Gastroesophageal sphincter (tissue), 4 donors: ENCODE measurements at regions not wholly inside any gene's neighbourhood (a gene's known extent, or its start where the extent isn't known, plus 50 kb on each side); places are given as distances from the start of the nearest gene placed in this dataset.

Experiments used
- ATAC-seq: fragments of 150-250 bp; one replicate; pipeline ENCODE4 v1.9.1; 2016; ENCODE audit warnings: mild to moderate bottlenecking, moderate library complexity
- H3K27ac ChIP-seq, 4 donors: fragments of 200-600 bp; sonication (generic) in 3 of 4; 1 replicate in 3 of 4; 2 replicates in 1 of 4; pipeline ENCODE4 v1.5.1; 2016 to 2019
- H3K27me3 ChIP-seq: fragments of 200-600 bp; sonication (generic); one replicate; pipeline ENCODE4 v1.5.1; 2019
- H3K36me3 ChIP-seq, 2 donors: fragments of 200-600 bp; sonication (generic); one replicate each; pipeline ENCODE4 v1.5.1; 2019; ENCODE audit warnings: control low read depth in 1 of 2
- H3K4me1 ChIP-seq, 3 donors: fragments of 200-600 bp; sonication (generic); 1 replicate in 2 of 3; 2 replicates in 1 of 3; pipeline ENCODE4 v1.5.1; 2016 to 2019; ENCODE audit warnings: control low read depth in 2 of 3
- H3K4me3 ChIP-seq, 2 donors: fragments of 200-600 bp; sonication (generic); one replicate each; pipeline ENCODE4 v1.5.1; 2019; ENCODE audit warnings: mild to moderate bottlenecking in 1 of 2, moderate library complexity in 1 of 2
- H3K9me3 ChIP-seq, 3 donors: fragments of 200-600 bp; sonication (generic); one replicate each; pipeline ENCODE4 v1.5.1; 2017 to 2019; ENCODE audit warnings: control low read depth in 2 of 3
- EP300 ChIP-seq: sonication (generic); formaldehyde crosslinking; IDR thresholded peaks from one replicate; pipeline ENCODE4 v1.6.1; 2017; ENCODE audit warnings: antibody characterized with exemption, mild to moderate bottlenecking
- POLR2A ChIP-seq, 2 donors: fragments of 450-650 bp; IDR thresholded peaks; one replicate each; pipeline ENCODE4 v1.6.1; 2017; ENCODE audit warnings: antibody characterized with exemption in 2 of 2, mild to moderate bottlenecking in 2 of 2, moderate library complexity in 1 of 2
- POLR2AphosphoS5 ChIP-seq: sonication (generic); formaldehyde crosslinking; IDR thresholded peaks from one replicate; pipeline ENCODE4 v1.6.1; 2017; ENCODE audit warnings: antibody characterized with exemption
- WGBS, 2 donors: methylation state at CpG; one replicate each; pipeline ENCODE4 v1.1.5; 2018; ENCODE audit warnings: low coverage in 1 of 2; 5-methylcytosine and 5-hydroxymethylcytosine counted together
- TF ChIP-seq, protein P1 (sequence below), 4 experiments: fragments of 200-600 bp in 2 of 4; fragments of 450-650 bp in 2 of 4; sonication (generic) in 1 of 4; IDR thresholded peaks; one replicate each; pipeline ENCODE4 v1.5.1; 2017 to 2019; ENCODE audit warnings: antibody characterized with exemption in 4 of 4, mild to moderate bottlenecking in 2 of 4, moderate library complexity in 2 of 4

GRCh38 chr20:61131944-61132343 is 120.1 kb upstream of the CDH4 start:
- no peak for ATAC-seq
- TF ChIP-seq, protein P1, sequence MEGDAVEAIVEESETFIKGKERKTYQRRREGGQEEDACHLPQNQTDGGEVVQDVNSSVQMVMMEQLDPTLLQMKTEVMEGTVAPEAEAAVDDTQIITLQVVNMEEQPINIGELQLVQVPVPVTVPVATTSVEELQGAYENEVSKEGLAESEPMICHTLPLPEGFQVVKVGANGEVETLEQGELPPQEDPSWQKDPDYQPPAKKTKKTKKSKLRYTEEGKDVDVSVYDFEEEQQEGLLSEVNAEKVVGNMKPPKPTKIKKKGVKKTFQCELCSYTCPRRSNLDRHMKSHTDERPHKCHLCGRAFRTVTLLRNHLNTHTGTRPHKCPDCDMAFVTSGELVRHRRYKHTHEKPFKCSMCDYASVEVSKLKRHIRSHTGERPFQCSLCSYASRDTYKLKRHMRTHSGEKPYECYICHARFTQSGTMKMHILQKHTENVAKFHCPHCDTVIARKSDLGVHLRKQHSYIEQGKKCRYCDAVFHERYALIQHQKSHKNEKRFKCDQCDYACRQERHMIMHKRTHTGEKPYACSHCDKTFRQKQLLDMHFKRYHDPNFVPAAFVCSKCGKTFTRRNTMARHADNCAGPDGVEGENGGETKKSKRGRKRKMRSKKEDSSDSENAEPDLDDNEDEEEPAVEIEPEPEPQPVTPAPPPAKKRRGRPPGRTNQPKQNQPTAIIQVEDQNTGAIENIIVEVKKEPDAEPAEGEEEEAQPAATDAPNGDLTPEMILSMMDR (IDR thresholded peaks at IDR 0.05): no peak
- TF ChIP-seq EP300: no peak
- no peak for TF ChIP-seq POLR2A (IDR thresholded peaks at IDR 0.05)
- TF ChIP-seq POLR2AphosphoS5: no peak
- H3K4me3 ChIP-seq: no peak overlapping the region
- H3K9me3 ChIP-seq: no peaks in the 10 kb centered on the region
- H3K4me1 ChIP-seq: peaks cover 0 to 8% (median 0%) of the 10 kb centered on the region in 3 donors
- no peaks in the 10 kb centered on the region for H3K36me3 ChIP-seq
- no peaks in the 10 kb centered on the region for H3K27me3 ChIP-seq
- 86% methylated on average over 7 to 9 of the region's 9 CpGs for WGBS, 2 donors
- H3K27ac ChIP-seq: no peak overlapping the region

DNA sequence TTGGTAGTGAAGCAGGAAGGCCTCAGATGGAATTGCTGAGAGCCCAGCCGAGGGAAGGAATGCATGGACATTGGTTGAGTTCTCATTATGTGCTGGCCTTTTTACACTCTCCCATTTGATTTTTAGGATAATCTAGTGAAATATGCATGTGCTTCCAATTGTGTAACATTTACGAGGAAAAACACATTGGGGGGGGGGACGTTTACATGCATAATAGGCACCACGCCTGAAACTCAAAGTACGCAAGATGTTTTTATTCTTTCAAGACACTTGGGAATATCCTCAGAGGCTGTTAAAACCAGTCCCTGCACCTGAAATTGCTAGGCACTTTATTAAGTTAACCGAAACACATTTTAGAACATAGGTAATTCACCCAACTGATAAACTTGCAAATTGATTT is 118.5 kb upstream of the CDH4 start:
- no peaks in the 10 kb centered on the region for H3K27me3 ChIP-seq
- ATAC-seq: no peak
- H3K4me3 ChIP-seq: no peak overlapping the region
- TF ChIP-seq POLR2AphosphoS5 (no peak), EP300 (no peak), POLR2A (IDR thresholded peaks at IDR 0.05) (no peak)
- TF ChIP-seq, protein P1 (IDR thresholded peaks at IDR 0.05): no peak
- H3K4me1 ChIP-seq: peaks cover 0 to 8% (median 0%) of the 10 kb centered on the region in 3 donors
- no peak overlapping the region for H3K27ac ChIP-seq
- H3K36me3 ChIP-seq: no peaks in the 10 kb centered on the region
- H3K9me3 ChIP-seq: no peaks in the 10 kb centered on the region
- 74 to 84% methylated on average over 3 to 5 of the region's 6 CpGs for WGBS, 2 donors

DNA sequence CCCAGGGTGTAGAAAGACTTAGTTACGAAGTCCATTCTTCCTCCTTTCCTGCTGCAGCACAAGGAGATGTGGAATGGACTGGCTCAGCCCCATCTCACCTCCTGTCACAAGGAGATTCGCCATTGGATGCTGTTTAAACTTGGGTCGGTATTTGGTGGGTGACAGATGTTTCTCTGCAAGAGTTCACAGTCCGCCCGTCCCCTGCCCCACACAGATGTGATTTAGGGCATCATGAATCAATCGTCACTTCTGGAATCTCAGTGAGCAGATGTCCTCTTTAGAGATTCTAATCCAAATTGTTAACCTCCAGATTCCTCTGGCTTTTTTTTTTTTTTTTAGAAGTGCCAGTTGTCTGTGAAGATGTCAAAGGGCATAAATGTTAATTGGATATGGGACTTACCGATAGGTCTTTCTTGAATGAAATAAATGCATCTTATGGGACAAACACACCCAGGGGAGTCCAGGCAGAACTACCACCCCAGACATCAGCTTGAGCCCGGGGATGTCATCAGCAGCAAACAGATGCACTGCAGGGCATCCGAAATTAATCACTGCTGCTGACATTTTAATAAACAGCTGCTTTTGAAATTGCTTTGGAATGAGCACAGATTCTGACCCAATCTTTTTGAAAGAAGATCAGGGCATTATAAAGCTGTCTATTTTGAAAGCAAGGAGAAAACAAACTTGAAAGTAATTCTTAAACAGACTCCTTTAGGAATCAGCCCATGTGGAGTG is 117.6 kb upstream of the CDH4 start:
- Histone ChIP-seq H3K9me3 (no peaks in the 10 kb centered on the region), H3K27me3 (no peaks in the 10 kb centered on the region), H3K36me3 (no peaks in the 10 kb centered on the region), H3K27ac (no peak overlapping the region), H3K4me1 (peaks cover 0 to 8% (median 0%) of the 10 kb centered on the region in 3 donors), H3K4me3 (no peak overlapping the region)
- WGBS, 2 donors: 25 to 60% methylated on average over 5 to 8 of the region's 9 CpGs
- TF ChIP-seq EP300 (no peak), POLR2A (IDR thresholded peaks at IDR 0.05) (no peak), POLR2AphosphoS5 (no peak)
- TF ChIP-seq, protein P1 (IDR thresholded peaks at IDR 0.05): no peak
- ATAC-seq: no peak

DNA sequence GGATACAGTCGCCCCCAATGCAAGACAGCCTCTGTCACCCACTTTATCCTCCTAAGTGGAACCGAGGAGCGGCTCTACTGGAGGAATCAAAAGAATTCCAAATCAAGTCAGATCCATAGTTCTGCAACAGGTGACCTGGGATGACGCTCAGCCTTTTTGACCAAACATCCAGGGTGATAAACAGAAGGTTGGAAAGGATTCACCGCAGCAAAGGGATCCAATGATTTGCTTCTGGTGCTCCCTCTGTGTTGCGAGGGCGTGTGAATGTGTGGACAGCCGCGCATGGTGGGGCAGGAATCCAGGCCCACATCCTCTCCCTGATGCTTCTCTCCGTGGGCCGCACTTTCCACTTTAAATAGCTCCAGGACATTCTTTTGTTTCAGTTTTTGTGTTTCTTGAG is 116.8 kb upstream of the CDH4 start:
- Histone ChIP-seq H3K27me3 (no peaks in the 10 kb centered on the region), H3K27ac (no peak overlapping the region), H3K4me3 (no peak overlapping the region), H3K36me3 (no peaks in the 10 kb centered on the region), H3K9me3 (no peaks in the 10 kb centered on the region), H3K4me1 (peaks cover 0 to 8% (median 0%) of the 10 kb centered on the region in 3 donors)
- TF ChIP-seq POLR2AphosphoS5 (no peak), EP300 (no peak), POLR2A (IDR thresholded peaks at IDR 0.05) (no peak)
- TF ChIP-seq, protein P1 (IDR thresholded peaks at IDR 0.05): no peak
- ATAC-seq: no peak
- 68 to 80% methylated on average over 6 to 9 of the region's 11 CpGs for WGBS, 2 donors

GRCh38 chr20:61135968-61136367 is 116.1 kb upstream of the CDH4 start:
- Histone ChIP-seq H3K36me3 (no peaks in the 10 kb centered on the region), H3K27me3 (no peaks in the 10 kb centered on the region), H3K4me1 (peaks cover 0 to 8% (median 0%) of the 10 kb centered on the region in 3 donors), H3K9me3 (no peaks in the 10 kb centered on the region), H3K4me3 (no peak overlapping the region), H3K27ac (no peak overlapping the region)
- TF ChIP-seq, protein P1 (IDR thresholded peaks at IDR 0.05): no peak
- no peak for TF ChIP-seq POLR2AphosphoS5
- no peak for TF ChIP-seq EP300
- TF ChIP-seq POLR2A (IDR thresholded peaks at IDR 0.05): no peak
- no peak for ATAC-seq
- 13% methylated on average over 11 of the region's 15 CpGs; no CpG with 5 or more reads in 1 of the 2 donors for WGBS, 2 donors
